ENCODE measurements at regions not wholly inside any gene's neighbourhood (a gene's known extent, or its start where the extent isn't known, plus 50 kb on each side); places are given as distances from the start of the nearest gene placed in this dataset.

- Histone ChIP-seq H4K20me1 (replicated peaks; ENCODE audit: control insufficient read depth, insufficient read depth, low read length) (no peaks in the 10 kb centered on the region), H3K27me3 (ENCODE audit: control insufficient read depth in 2 of 2, insufficient read depth in 2 of 2, low read length in 2 of 2) (no peaks in the 10 kb centered on the region), H3K79me2 (ENCODE audit: control insufficient read depth, insufficient read depth, low read length) (no peaks in the 10 kb centered on the region), H2AFZ (ENCODE audit: low read depth, low read length) (no peak overlapping the region), H3K9me1 (ENCODE audit: control insufficient read depth, insufficient read depth, low read length) (no peaks in the 10 kb centered on the region), H3K4me1 (replicated peaks in 1 of 2; ENCODE audit: control insufficient read depth in 2 of 2, insufficient read depth in 2 of 2, low read length in 2 of 2) (no peaks in the 10 kb centered on the region), H3K9ac (ENCODE audit: insufficient read depth in 1 of 2, low read depth in 2 of 2, low read length in 2 of 2) (no peak overlapping the region), H3K36me3 (ENCODE audit: control insufficient read depth, insufficient read depth, low read length) (no peaks in the 10 kb centered on the region), H3K4me3 (no peak overlapping the region), H3K27ac (ENCODE audit: extremely low read depth, low read depth, low read length) (no peak overlapping the region), H3K9me3 (replicated peaks; ENCODE audit: control insufficient read depth, insufficient read depth, low read depth, low read length) (no peaks in the 10 kb centered on the region), H3K4me2 (ENCODE audit: insufficient read depth, low read length) (no peak overlapping the region)
- DNase-seq (ENCODE audit: extremely low read depth in 1 of 4, low spot score in 3 of 4) (peak; percentile 12 to 34 (median 16)), FAIRE-seq (no peak), ATAC-seq (peak; percentile 78)
- ChIA-PET POLR2A (no interaction called here), CTCF (ENCODE audit: low intra/inter-chr PET ratio) (interaction anchor here (0.6 to 0.7 kb wide), 2 partner anchors 35 to 1234 kb away, joined by 3 read pairs; no protein-coding TSS in a partner anchor)
- no TSS peak for BruUV-seq (replicated peaks)
- in situ Hi-C loops (cut with MboI) (no loop called here), intact Hi-C loops (cut with micrococcal nuclease) (loop anchor here (2.0 kb wide), 1 partner anchor 1239 kb away; no protein-coding TSS in a partner anchor)
- 5% methylated on average over 7 of the region's 7 CpGs for WGBS (ENCODE audit: insufficient coverage, low coverage, missing lambda C conversion rate)
- no peak for TF ChIP-seq RNF219 (CRISPR knock-in tag; IDR thresholded peaks at IDR 0.05)
- TF ChIP-seq SRF (CRISPR knock-in tag; IDR thresholded peaks at IDR 0.05): no peak
- no peak for TF ChIP-seq ATF6 (CRISPR knock-in tag; IDR thresholded peaks at IDR 0.05)
- TF ChIP-seq SRSF3 (IDR thresholded peaks at IDR 0.05; ENCODE audit: insufficient read depth, low read length): no peak
- TF ChIP-seq GATAD2B (IDR thresholded peaks at IDR 0.05; ENCODE audit: borderline replicate concordance): no peak
- no peak for TF ChIP-seq ZBTB49 (CRISPR knock-in tag; IDR thresholded peaks at IDR 0.05; ENCODE audit: borderline replicate concordance)
- no peak for TF ChIP-seq GABPB1 (CRISPR knock-in tag; IDR thresholded peaks at IDR 0.05)
- TF ChIP-seq RAD21 (CRISPR knock-in tag; conservative IDR thresholded peaks at IDR 0.05 in 1 of 2, IDR thresholded peaks at IDR 0.05 in 1 of 2): peak; percentile 38 to 58
- TF ChIP-seq FIP1L1 (IDR thresholded peaks at IDR 0.05; ENCODE audit: low read depth, low read length, poor library complexity, severe bottlenecking): no peak
- TF ChIP-seq MTA3 (IDR thresholded peaks at IDR 0.05; ENCODE audit: borderline replicate concordance): no peak
Measured at GRCh38 chr6:73969971-73970970, 274.3 kb downstream of the CD109 start.

All from K562 (cell line).